ENCODE measurements at regions not wholly inside any gene's neighbourhood (a gene's known extent, or its start where the extent isn't known, plus 50 kb on each side); places are given as distances from the start of the nearest gene placed in this dataset.
A peak's percentile ranks its signal among the peaks of the same experiment; 100 is the strongest.

DNA sequence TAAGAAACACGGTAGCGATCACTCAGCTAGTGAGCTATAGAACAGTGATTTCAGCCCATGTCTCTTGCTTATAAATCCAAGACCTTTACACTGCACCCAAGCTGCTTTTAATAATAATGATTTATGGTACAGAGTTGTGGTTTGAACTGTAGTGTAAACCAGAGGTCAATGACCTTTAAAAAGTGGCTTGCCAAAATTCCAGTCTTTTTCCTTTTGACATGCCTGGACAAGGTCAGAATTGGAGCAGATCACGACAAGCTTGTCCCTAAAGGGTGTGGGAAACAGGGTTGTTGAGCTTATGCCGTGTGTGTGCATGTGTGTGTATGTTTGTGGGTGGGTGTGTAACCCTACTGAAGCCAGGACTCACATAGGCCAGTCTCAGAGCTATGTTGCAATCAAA, 225.3 kb upstream of the CLINT1 start:
- DNase-seq: no peak

DNA sequence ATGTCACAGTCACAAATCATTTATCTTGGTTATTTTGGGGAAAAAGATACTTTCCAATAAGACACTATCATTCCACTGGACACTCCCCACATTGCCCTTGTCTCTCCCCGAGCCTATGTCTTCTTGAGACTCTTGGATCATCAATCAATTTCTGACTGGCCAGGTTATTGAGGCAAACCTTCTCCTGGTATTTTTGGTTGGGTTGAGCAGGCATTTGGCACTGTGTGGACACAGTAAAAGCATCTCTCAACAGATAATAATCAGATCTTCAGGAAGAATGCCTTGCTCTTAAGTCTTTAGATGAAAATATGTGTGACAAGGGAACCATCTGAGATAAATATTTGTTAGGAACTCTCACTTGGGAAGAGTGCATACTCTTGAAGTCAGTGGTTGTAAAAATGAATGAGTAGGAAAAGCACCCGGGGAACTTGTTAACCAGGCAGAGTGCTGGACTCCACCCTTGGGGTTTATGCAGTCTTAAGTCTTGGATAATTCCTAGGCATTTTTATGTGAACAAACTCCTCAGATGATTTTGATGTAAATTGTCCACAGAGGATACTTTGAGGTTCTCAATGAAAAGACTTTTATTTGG, 223.8 kb upstream of the CLINT1 start:
- no peak for DNase-seq

DNA sequence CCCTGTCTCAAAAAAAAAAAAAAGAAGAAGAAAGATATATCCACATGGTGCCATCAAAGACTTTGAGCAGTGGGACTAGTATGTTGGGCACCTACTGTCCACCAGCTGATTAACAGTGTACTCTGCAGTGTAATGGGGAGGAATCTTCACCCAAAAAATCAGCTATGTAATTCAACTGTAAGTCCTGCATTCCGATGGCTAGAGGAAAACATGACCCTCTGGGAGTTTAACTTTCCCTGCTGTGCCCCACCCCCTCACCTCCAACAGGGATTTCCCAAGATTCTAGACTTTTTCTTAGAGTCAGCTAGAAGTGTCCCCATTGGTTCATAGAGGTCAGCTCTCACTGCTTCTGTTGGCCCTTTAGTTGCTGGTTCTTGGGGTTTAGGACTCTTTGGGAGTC, 221.2 kb upstream of the CLINT1 start:
- DNase-seq: no peak

DNA sequence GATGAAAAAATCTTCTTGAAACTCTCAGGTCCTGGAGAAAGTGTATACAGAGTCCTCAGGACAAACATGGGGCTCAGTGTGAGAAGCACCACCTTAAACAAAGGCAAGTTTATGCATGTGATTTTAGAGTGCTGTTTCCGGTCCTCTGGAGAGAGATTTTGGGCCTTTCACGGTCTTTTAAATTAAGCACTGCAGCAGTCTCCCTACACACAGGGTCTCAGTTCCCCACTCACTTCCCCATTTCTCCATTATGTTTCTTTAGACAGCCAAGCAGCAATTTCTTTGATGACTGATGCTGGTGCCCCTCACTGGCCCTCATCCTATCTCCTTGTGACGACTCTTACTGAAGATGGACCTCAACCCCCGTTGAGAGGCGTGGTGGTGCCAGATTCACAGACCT, 220.2 kb upstream of the CLINT1 start:
- no peak for DNase-seq

DNA sequence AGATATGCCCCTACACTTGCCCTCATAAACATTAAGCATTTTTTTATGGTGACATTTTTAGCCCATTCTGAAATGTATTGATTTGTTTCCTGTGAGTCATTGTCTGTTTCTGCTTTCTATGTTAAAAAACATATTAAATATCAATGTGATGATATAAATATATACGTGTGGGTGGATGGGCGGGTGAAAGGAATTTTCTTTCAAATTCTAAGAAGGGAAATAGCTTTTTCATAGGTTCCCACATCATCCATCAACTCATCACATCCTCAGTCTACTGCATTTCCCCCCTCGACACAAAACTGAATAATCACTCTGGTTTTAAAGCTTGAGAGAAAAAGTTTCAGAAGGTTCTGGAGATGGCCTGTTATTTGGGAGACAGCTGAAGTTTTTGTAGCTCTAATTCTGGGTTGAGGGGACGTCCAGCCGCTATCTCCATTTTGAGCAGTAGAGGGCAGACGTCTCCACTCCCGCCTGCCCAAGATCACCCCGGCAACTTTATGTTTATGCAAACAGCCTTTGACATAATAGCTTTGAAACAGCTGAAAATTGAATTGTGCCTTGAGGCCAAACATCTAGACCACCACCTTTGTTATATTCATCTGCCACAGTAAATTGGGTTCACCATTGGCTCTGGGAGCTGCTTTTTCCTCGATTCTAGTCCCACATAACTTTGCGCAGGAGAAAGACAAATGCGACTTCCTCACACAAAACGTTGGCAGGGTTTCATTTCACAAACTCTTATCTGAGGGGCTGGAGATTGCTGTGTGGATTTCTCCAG, 216.2 kb upstream of the CLINT1 start:
- DNase-seq: peak; percentile 28

DNA sequence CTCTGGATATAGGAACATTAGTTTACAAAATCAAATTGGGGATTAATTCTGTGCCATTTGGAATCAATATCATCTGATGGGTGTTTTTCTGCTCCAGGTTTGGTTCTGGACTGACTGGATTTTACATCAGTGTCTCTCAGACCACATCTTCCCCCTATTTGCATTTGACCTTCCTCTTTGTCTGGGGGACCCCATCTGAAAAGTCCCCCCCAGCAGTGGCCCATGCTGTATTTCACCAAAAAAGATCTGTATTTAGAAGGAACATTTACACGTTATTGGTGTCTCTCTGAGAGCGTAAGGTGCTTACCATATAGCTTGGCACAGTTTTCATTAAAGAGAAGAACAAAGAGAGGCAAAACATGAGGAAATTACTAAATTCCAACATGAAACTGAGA, 215.6 kb upstream of the CLINT1 start:
- DNase-seq: no peak

DNA sequence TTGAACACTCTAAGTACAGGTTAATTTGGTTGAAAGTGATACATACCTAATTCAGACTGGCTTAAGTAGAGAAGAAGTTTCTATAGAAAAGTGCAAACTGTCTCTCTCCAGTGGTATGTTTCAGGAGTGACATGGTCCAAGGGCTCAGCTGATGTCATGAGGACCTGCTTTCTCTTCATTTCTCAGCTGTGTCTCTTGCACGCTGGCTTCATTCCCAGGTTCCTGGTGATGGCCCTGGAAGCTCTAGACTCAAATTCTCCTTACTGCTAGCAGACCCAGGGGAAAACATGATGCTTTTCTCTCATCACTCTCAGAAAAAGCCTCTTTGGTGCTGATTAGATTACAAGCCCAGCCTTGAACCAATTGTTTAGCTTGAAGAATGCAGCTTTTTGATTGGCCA, 211.9 kb upstream of the CLINT1 start:
- no peak for DNase-seq

DNA sequence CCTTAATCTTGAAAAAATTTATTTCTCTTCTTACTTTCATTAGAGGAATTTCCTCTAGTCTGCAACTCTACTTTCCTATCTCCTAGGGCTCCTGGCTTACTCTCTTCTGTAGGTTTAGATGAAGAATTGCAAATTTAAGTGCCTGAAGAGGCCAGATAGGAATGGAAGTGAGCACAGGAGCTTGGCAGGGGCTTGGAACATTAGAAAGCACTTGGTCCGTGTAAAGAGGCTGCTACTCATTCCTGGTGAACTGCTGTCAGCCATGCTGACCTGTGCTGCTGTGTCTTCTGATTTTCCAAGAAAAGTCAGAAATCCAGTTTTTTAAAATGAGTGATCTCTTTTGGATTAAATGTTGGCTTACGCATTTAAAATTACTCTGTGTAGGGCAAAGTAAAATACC, 210.9 kb upstream of the CLINT1 start:
- DNase-seq: no peak

DNA sequence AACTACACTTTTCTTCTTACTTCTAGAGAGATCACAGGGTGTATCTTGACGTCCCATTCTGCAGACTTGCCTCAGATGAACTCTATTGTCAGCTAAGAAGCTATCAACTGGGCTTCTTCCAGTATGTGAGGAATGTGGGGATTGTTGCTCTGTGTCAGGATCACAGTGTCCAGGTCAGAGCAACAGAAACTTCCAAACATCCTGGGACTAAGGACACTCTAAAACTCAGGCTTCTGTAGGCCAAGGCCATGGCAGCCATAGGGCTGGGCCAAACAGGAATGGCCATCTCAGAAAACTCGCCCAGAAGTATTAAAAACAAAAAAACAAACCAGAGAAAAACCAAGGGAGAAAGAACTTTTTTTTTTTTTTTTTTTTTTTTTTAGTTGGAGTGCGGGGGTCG, 210.0 kb upstream of the CLINT1 start:
- no peak for DNase-seq

DNA sequence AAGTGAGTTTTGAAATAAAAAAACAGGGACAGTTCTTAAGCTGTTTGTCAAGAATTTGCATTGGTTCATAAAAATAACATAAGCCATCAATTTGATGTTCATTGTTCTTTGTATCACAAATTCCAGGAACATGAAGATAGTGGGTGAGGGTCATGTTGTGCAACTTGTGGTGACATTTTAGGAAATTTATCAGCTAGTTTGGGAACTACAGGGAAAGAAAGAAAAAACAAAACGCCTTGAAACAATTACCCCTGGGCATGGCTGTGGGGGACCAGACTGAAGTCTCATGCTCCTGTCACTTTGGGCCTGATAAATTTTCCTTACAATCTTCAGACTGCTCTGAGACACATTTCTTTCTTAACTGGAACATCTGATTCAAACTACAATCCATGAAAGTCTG, 207.1 kb upstream of the CLINT1 start:
- no peak for DNase-seq

DNA sequence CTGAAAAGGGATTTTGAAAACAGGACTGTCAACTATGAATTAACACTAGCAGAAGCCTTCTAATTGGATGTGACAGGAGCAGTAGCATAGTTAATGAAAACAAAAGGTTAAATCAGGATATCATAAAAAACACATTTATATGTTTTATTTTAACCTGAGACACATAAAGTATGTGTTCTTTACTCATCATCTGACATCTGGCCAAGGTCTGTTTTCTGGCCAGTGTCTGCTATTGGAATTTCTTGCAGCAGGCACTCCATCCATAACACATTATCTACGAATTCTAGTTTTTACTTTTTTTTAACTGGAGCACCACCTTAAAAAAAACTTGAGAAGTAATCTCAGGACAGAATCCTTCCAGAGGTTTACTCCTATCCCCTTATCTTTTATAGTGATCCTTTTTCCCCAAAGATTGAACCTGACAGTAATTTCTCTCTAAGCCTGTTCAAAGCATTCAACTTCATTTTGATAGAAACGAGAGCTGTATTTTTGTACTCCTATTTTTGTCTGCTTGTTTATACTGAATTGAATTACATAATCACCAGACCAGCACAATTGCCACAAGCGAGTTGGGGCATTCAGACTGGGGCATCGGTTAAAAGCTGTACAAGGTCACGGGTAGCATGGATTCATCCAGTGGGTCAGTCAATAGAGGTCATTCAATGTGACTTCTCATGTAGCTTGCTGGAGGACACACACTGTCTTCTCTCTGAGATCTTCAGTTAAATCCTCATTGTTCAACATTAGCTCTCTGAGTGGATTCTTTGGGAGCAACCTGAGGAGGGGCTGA, 205.6 kb upstream of the CLINT1 start:
- DNase-seq: no peak

DNA sequence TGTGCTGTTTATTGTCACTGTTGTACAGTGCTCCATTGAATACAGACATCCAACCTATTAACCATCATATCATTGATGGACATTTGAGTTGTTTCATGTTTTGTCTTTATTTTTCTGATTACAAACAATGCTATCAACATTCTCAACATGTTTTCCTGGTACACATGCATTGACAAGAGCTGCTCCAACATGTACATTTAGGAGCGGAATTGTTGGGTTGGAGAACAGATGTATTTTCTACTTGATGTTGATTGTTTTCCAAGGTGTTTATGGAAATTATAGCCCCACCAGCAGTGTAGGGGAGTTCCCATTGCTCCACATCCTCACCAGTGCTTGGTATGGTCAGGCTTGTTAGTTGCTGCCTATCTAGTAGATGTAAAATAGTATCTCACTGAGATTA, 204.1 kb upstream of the CLINT1 start:
- no peak for DNase-seq

DNA sequence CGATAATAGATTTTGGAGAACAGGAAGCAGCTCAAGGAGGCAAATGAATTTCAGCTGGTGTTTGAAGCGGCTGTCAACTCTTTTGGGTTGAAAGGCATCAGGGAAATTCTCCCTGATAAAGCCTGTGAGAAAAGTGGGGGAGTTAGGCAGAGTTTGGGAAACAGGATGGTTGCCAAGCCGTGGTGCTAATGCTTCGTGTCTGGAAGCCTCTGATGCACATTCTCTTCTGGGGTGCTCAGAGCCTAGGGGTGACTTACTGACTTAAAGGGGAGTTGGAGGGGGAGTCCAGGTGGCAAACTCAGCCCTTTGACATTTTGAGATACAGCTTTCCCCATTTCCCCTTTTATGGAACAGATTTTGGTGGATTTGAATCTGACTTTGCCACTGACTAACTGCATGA, 202.5 kb upstream of the CLINT1 start:
- DNase-seq: no peak

DNA sequence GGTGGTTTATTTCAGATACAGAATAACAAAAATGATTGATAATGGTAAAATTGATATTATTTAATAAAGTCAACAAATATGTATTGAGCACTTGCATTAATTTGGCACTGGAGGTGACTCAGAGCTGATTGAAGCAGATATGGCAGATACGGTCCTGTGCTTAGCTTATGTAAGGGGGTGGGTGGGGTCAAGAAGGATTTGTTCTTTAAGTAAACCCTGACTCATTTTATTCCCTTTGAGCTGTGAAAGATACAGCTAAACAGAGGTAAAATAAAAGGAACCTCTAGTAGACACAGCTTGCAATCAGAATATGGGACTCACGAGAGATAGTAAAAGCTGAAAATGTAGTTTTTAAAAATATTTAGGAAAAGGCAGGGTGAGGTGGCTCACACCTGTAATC, 201.3 kb upstream of the CLINT1 start:
- no peak for DNase-seq

DNA sequence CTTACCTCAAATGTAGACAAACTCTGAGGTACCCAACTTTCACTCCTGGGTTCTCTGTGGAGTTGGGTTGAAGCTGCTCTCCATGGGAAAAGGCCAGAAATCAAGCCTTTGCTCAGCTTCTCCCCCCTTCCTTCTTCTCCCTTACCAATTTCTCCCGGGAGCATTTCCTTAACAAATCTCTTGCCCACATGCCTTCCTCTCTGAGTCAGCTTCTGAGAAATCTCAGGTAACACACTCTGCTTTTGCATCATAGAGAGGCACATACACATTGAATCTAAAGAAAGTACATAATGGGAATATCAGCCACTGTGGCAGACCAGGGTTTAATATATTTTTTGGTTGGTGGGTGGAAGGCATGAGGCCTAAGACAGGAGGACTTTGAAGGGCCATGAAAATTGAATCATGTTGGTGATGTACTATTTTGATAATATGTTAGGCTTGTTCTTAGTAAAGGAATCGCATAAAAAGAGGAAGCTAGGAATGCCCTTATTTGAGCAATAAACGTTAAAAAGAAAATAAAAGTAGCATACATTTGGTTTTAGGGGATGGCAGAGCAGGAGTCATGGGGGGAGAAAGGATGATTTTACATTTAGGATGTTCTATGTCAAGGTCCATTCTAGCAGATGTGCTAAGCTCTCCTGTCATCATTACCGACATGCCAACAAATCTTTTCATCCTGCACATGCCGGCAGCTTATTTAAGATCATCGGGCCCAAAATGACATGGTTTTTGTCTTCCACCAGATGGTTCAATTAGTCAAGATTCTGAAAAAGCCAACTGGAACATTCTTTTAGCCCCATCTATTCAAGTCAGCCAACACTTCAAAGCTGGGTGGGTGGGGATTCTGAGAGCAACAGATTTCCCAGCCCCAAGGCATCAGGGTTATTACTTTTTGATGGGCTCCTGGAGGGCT, 199.5 kb upstream of the CLINT1 start:
- no peak for DNase-seq

DNA sequence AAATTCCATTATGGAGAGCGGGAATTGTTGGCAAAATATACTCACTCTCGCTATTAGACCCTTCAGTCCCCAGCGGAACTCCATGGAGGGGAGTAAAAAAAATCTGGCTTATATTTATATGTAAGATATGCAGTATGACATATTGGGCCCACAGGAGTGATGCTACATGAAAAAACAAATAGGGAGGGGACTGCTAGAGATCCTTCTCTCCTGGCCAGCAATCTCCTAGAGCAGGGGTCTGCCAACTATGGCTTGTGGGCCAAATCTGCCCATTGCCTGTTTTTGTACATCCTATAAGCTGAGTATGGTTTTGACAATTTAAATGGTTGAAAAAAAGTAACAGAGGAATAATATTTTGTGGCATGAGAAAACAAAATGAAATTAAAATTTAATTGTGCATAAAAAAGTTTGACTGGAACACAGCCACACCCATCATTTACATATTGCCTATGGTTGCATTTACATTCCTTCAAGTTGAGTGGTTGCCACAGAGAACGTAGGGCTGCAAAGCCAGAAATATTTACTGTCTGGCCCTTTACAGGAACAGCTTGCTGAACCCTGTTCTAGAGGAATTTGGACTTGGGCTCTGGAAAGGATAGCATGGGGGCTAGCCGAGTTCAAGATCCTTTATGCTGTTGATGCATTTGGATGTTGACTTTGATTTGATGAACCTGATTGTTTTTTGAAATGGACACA, 197.3 kb upstream of the CLINT1 start:
- no peak for DNase-seq

DNA sequence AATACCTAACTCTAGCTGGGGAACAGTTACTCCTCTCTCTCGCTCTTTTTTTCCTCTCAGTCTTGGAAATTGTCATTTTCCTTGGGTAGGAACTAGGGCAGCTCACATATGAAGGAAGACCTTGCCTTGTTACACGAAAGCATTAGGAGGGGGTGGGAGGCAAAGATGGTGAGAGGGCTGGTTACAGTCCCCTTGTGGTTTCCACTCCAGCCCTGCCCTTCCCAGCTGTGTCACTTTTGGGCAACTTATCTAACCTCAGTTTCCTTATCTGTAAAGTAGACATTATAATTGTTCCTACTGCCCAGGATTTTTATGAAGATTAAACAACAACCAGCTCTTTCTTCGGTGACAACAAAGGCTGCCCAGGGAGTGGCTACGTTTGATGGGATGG, 196.2 kb upstream of the CLINT1 start:
- no peak for DNase-seq

DNA sequence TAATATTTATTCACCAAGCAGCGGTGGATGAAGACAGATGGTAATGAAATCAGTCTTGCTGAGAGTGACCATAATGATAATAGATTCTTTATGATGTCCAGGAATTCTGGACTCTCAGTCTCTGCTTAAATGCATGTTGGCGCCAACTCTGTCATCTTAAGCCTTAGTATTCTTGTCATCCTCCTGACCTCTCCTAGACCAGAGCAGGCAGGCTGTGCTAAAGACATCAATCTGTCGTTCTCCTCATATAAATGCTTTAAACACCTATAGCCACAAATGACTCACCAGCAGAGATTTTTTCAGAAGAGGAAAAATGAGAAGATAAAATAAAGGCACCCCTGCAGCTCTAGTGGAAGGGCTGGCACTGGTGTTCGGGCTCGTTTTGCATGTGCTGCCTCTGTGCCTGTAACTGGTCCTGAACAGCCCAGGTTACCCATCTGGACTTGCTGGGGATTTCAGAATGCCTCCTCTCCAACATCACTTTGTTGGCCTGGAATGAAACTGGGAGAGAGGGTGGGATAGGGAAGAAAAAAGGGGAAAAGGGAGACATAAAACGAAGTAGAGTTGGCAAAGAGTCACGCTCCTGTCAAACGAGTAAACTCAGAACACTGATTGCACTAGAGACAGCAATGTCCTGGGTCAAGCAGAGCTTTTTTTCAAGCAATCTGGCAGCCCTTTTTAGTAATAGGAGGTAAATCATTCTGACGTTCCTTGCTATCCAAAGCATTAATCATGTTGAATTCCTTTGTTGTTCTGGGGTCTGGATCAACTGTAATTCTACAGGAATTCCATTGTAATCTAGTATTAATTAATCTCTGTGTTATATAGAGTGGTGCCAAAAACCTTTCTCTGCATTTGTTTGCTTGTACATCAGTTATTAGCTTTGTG, 195.5 kb upstream of the CLINT1 start:
- DNase-seq: no peak

DNA sequence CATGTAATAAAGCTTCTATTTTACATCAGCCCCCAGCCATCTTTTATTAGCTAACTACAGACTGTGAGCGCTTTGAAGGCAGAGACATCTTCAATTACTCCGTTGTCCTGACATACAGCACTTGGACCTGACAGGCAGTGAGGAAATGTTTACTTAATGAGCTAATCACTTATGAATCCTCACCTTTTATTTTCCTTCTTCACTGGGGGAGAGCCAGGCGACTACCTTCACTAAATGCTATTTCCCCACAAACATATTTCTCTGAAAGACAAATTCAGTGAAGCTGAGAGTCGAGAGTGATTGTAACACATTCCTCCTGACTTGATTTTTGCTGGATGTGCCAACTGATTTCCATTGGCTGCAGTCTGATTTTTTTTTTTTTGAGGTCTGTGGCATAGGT, 192.1 kb upstream of the CLINT1 start:
- DNase-seq: no peak

DNA sequence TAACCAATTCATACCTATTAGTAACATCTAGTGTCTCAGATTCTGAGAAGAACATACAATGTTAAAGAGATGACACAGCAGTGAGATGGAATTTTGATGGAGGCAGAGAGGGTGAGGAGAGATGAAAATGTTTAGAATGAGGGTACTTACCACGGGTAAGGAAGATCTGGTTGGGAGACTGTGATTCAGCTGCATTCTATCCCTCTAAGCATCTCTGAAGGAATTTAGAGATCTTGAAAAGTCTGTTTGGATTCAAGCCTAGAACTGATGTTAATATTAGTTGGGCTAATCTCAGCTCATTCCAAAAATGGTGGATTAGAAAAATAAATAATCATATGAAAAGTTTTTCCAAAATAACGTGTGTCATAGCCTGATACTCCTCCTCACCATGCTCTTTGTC, 191.5 kb upstream of the CLINT1 start:
- no peak for DNase-seq

DNA sequence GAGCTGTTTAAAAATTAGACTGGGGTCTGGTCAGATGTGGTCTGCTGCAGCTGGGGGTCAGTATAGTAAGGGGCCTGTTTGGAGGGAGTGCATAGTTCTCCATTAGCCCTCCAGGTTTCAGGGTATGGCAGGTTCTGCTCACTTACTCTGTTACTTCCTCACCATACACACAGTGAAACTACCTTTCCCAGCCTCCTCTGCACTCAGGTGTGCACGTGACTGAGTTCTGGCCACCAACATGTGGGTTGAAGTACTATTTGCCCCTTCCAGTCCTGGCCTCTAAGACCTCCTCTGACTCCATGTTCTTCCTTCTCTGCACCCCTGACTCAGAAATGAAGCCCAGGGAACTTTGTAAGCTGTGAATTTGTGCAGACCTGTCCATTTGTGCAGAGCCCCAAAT, 190.5 kb upstream of the CLINT1 start:
- DNase-seq: no peak

DNA sequence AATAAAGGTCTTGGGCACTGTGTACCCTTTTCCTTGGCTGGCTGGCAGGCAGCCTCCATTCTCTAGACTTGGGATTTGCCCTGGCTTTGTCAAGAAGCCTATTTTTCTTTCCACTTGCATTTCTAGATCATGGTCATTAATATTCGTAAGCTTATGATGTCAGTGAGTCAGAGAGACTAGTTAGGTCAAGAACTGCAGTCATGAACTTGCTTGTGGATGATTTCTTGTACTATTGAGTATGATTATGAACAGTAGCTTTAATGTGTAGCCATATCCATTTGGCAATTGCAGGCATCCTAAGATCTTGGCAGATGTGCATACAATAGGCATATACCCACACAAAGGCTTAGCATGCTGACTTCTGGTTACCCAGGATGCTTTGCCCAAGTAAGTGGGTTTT, 186.8 kb upstream of the CLINT1 start:
- no peak for DNase-seq

Data from activated CD8-positive, alpha-beta memory T cell treated with anti-CD3 and anti-CD28 coated beads, Interleukin-2, amount 50 U/mL, for 4 hours (primary cell).